GM21528 (cell line): ENCODE measurements at regions not wholly inside any gene's neighbourhood (a gene's known extent, or its start where the extent isn't known, plus 50 kb on each side); places are given as distances from the start of the nearest gene placed in this dataset.

Experiments
- ATAC-seq: cut with Tn5 transposase; IDR thresholded peaks from one replicate; pipeline ENCODE4 v1.9.1; 2021; ENCODE audit warnings: mild to moderate bottlenecking, moderate library complexity; ENCODE audit not compliant: unreplicated experiment, low FRiP score

DNA sequence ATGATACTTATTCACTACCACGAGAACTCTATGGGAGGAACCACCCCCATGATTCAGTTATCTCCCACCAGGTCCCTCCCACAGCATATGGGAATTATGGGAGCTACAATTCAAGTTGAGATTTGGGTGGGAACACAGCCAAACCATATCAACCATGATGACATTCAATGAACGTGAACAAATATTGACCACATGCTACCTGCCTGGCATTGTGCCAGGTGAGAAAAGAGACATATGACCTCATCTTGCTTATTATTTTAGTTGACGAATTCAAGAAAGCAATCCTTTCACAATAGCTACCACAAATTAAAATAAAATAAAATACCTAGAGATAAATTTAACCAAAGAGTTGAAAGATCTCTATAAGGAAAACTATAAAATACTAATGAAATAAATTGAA is 286.5 kb upstream of the CRIM1 start:
- no peak for ATAC-seq

DNA sequence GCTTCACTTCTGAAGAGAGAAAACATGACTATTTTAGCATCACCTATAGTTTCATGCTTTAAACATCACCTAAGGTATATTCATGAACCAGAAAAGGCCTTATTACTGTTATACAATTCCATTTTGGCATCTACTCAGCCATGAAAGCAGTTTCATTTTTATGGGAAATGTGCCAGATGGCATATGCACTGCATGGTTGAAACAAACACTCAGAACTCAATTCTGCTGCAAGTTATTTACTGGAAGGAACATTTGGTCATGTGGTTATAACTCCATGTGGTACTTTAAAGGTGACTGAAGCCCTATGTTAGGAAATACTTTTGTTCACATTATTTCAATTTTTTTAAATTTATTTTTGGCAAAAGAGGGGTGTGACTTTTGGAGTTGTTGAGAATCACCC is 287.5 kb upstream of the CRIM1 start:
- ATAC-seq, result no peak

GRCh38 chr2:36060133-36060532 is 295.4 kb upstream of the CRIM1 start:
- peak; percentile 47 for ATAC-seq

DNA sequence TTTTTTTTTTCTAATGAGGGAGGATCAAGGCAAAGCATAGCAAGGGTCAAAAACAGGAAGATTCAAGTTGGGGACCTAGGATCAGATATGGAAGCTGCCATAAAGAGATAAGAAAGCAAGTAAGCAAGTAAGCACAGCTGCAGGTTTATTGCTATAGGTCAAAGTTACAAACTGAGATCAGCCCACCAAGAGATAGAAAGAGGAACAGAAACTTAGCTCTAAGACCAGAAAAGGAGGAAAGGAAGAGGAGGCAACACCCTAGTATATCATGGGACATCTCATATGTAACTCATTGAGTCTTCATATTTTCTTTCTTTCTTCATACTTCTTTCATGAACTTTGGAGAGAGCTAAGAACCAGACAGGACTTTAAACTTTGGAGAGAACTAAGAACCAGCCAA is 295.9 kb upstream of the CRIM1 start:
- peak; percentile 100 for ATAC-seq

DNA sequence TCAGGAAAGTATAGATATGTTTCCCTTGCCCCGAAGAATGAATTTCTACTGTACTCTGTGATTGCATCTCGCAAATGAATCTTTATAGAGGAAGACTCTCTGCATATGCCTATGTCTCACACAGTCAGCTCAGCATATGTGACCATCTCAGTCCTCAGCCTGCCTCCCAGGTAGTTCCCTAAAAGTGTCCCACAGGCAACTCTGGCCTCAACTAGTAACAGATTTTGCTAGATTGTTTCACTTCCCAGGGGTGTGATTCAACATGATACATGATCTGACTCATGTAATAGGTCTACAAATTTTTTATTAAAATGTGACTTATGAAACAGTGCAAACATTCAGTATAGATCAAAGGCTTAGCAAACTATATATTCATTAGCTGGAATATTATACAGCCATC is 296.6 kb upstream of the CRIM1 start:
- no peak for ATAC-seq

- no peak for ATAC-seq
These were observed 297.5 kb upstream of the CRIM1 start for GRCh38 chr2:36058076-36058475.

DNA sequence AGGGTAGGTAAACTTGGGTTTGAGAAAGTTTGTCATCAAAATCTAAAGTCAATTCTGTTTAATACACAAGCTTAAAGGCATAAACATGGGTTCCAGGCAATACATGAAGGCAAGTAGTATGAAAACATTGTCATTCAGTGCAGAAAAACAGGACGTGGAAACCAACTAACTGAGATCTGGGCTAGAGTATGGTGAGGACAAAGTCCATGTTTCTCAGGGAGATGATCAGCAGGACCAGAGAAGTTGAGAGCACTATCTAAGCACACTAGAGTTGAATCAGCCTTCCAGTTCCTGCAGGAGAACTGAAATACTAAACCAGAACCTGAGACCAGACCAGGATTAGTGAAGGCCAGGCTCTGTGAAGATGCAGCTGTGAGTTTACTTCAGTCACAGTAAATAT is 302.8 kb upstream of the CRIM1 start:
- no peak for ATAC-seq

- ATAC-seq, result no peak
These were observed 311.2 kb upstream of the CRIM1 start for GRCh38 chr2:36044411-36044810.

DNA sequence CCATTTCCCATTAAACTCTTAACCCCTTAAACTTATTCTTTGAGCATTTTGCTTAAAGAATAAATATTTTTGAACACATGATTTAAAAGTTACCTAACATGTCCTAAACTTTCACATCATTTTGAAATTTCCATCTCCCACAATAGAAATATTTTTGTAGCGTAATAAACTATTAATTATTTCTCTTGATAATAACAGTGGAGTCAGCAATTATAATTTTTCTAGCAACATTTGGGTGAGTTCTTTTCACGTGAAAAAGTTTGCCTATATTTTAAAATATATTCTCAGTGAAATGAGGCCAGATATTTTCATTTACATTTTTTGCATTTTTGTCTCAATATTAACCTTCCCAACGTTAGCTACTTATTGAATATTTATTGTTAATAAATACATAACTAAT is 320.4 kb upstream of the CRIM1 start:
- ATAC-seq, result no peak

DNA sequence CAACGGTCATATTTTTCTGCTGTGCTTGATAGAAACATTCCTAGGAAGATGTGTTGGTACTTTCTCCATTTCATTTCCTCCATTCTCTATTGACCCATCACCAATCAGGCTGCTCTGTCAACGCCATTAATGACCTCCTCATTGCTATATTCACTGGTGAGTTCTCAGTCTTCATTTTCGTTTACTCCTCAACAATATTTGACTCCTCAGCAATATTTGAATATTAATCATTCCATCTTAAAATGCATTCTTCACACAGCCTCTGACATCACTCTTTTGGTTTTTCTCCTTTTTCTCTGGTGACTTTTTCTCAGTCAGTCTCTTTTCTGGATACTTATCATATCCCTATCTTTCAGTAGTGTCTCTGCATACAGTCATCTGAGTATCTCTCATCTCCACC is 323.5 kb upstream of the CRIM1 start:
- ATAC-seq, result no peak

GRCh38 chr2:36031471-36031870 is 324.1 kb upstream of the CRIM1 start:
- no peak for ATAC-seq

DNA sequence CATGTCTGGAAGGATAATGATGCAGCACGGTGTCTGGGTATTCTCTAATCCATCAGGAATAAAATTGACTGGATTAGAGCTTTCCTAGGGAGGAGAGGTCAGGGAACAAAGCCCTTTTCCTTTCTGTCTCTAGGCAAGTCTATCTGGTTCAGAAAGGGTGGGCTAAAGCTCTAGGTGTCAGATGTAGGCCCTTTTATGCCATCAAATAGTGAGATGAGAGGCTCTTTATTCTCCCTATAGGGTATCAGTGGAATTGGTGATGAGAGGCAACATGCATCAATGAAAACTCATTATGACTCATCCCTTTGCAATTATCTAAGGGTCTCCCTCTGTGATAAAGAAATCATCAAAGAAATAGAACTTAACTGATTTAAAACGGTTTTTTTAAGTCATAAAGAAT is 328.0 kb upstream of the CRIM1 start:
- no peak for ATAC-seq

GRCh38 chr2:36013064-36013463 is 342.5 kb upstream of the CRIM1 start:
- no peak for ATAC-seq

DNA sequence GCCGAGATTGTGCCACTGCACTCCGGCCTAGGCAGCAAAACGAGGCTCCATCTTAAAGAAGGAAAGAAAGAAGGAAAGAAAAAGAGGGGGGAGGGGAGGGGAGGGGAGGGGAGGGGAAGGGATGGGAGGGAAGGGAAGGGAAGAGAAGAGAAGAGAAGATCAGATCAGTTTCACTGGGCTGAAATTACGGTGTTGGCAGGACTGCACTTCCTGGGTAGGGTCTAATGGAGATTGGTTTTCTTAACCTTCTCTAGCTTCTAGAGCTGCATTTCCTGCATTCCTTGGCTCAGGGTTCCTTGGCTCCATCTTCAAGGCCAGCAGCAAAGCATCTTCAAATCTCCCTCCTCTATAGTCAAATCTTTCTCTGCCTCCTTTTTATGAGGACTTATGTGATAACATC is 349.1 kb upstream of the CRIM1 start:
- no peak for ATAC-seq

DNA sequence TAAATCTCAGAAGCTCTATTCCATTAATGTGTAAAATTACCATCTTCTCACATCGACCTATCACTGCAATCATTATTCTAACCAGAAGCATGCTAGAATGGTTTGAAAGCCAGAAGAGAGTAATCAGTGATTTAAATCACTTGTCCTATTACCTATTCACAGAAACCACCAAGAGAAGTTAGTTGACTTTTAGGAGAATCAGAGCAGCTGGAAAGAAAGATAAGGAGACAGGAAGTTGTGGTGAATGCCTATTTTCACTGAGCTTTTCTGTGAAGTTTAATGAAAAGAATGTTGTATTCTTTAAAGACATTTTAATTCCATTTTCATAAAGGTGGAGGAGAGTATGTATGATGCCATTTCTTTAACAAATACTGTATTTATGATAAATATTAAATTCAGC is 352.6 kb upstream of the CRIM1 start:
- no peak for ATAC-seq

- no peak for ATAC-seq
These were observed 358.1 kb upstream of the CRIM1 start for GRCh38 chr2:35997488-35997887.

DNA sequence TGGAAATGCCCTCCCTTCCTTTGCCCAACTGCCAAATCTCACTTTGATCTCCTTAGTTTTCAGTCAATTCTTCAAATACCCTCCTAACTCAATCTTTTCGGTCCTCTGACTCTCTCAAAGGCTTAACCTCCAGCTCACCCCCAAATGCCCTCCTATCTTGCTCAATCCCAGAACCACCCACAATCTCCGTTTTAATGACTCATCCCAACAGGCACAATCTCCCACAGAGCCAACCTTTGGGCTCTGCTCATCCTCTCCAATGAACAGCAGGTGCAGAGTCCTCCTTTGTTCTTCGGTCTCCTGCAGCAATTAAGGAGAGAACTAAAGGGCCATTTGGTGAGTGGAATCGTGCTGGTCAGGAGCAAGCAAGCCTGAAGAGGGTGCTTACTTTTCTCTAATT is 366.1 kb upstream of the CRIM1 start:
- no peak for ATAC-seq

- no peak for ATAC-seq
These were observed 366.5 kb upstream of the CRIM1 start for GRCh38 chr2:35989040-35989439.

DNA sequence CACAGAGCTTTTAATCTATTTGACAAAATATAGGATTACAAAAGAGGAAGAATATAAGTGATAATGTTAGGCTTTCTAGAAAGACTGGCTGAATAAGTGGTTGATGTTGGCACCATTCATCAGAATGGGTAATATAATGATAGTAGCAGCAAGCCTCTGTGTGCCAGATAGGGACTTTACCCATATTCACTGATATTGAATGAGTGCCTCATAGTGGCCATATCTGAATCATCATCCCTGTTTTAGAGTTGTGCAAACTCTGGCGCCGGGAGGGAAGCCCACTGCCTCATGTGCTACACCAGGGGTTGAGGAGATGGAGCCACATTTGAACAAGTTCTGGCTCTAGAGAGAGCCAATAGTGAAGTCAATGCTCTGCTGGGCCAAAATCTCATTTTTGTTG is 368.7 kb upstream of the CRIM1 start:
- ATAC-seq, result no peak

GRCh38 chr2:35978218-35978617 is 377.4 kb upstream of the CRIM1 start:
- ATAC-seq, result peak; percentile 97

DNA sequence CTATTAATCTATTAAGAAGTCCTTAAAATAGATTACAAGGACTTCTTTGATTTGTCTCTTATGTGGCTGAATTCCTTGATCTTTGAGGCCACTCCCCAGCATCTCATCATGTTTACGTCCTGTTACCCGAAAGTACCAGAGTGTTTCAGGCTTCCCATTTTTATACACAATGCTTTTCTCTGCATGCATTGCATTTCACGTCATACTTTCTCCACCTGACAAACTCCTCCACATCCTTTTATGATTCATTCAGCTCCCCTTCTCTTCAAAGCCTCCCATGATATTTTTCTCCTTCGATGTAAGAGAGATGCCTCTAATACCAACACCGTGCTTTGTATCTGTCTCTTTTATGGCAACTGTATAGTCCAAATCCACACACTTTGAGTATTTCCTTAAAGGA is 379.0 kb upstream of the CRIM1 start:
- ATAC-seq, result no peak

- no peak for ATAC-seq
These were observed 381.8 kb upstream of the CRIM1 start for GRCh38 chr2:35973737-35974132.

DNA sequence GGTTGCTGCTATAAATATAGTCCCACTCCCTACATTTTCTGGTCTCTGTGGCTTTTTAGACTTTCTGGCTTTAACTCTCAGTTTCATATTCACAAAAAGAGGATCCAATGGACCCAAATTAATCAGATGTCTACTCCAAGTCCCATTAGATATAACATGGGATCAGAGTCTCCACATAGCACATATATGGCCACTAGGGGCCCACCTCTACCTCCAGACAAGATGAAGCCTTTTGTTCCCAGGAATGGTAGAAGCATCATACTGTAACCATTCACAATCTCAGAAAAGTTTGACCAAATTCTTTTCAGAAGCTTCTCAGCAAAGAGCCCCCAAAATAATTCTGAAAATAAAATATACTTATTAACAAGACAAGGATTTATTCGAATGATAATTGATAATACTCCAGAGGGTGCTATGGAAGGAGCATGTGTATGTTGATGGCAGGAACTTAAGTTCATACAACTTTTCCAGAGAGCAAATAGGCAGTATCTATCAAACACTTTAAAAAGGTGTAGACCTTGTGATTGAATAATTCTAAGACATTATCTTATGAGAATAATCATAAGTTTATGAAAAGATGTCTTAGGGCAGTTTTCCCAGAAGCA is 382.3 kb upstream of the CRIM1 start:
- ATAC-seq, result peak; percentile 74
